HG03378 (cell line): ENCODE measurements at regions not wholly inside any gene's neighbourhood (a gene's known extent, or its start where the extent isn't known, plus 50 kb on each side); places are given as distances from the start of the nearest gene placed in this dataset.

Source experiments
- ATAC-seq: cut with Tn5 transposase; IDR thresholded peaks from one replicate; pipeline ENCODE4 v1.9.1; 2021; ENCODE audit warnings: mild to moderate bottlenecking, moderate library complexity; ENCODE audit not compliant: unreplicated experiment

GRCh38 chr20:19945732-19946670, 71.2 kb upstream of the NAA20 start:
- no peak for ATAC-seq

- peak; percentile 81 for ATAC-seq
Measured at GRCh38 chr20:19947611-19948264, 69.4 kb upstream of the NAA20 start.

- ATAC-seq: no peak
Measured at GRCh38 chr20:19949195-19949867, 67.8 kb upstream of the NAA20 start.

GRCh38 chr20:19950042-19950441, 67.1 kb upstream of the NAA20 start:
- no peak for ATAC-seq

- ATAC-seq: no peak
Measured at GRCh38 chr20:19952392-19952791, 64.8 kb upstream of the NAA20 start.

- no peak for ATAC-seq
Measured at GRCh38 chr20:19953606-19954005, 63.6 kb upstream of the NAA20 start.

- no peak for ATAC-seq
Measured at GRCh38 chr20:19956976-19957375, 60.2 kb upstream of the NAA20 start.

GRCh38 chr20:19958219-19958618, 58.9 kb upstream of the NAA20 start:
- ATAC-seq: no peak

- no peak for ATAC-seq
Measured at GRCh38 chr20:19958928-19959327, 58.2 kb upstream of the NAA20 start.

GRCh38 chr20:19960745-19961144, 56.4 kb upstream of the NAA20 start:
- no peak for ATAC-seq

GRCh38 chr20:19961293-19961692, 55.9 kb upstream of the NAA20 start:
- no peak for ATAC-seq

- ATAC-seq: no peak
Measured at GRCh38 chr20:19962958-19963357, 54.2 kb upstream of the NAA20 start.

GRCh38 chr20:19964289-19965265, 52.6 kb upstream of the NAA20 start:
- ATAC-seq: no peak

- ATAC-seq: no peak
Measured at GRCh38 chr20:19966840-19967239, 50.3 kb upstream of the NAA20 start.
